Bronchial epithelial cell (primary cell): ENCODE measurements at regions not wholly inside any gene's neighbourhood (a gene's known extent, or its start where the extent isn't known, plus 50 kb on each side); places are given as distances from the start of the nearest gene placed in this dataset.

Source experiments
- DNase-seq: peaks from one replicate; pipeline ENCODE4 v3.0.0-alpha.2; 2010; ENCODE audit warnings: low read depth
- FAIRE-seq: peaks from 2 replicates; lab custom pipeline; 2011; peaks lifted over from hg19 to GRCh38; lab: Jason Lieb, UNC
- H3K27me3 ChIP-seq: 2 replicates; pipeline ENCODE4 v1.5.1; 2011; ENCODE audit warnings: low read length; ENCODE audit not compliant: control insufficient read depth, insufficient read depth
- H3K36me3 ChIP-seq: 2 replicates; pipeline ENCODE4 v1.5.1; 2011; ENCODE audit warnings: low read length; ENCODE audit not compliant: control insufficient read depth, insufficient read depth
- H3K4me3 ChIP-seq: 2 replicates; pipeline ENCODE4 v1.5.1; 2011; ENCODE audit warnings: mild to moderate bottlenecking, low read depth, low read length, control low read depth
- CTCF ChIP-seq: IDR thresholded peaks from 2 replicates; pipeline ENCODE4 v1.5.1; 2011; ENCODE audit warnings: mild to moderate bottlenecking, moderate library complexity, low read length, control low read depth, inconsistent platforms; ENCODE audit not compliant: insufficient read depth, severe bottlenecking

DNA sequence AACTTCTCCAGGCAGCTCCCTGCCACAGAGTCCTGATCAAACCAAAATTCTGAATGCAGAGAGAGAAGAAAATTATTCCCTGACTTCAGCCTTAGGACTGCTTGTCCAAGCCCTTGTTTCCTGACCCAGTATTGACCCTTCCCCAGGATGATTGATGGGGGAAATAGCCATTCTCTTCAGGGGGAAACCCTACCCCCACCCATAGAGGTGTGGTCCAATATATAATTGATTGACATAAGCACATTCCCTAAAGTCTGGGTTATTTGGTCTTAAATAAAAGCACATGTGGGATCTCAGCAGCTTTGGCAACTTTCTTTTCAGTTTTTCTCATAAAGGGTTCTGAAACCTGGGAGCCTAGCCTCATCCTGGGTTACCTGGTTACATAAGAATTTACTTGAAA is 201.2 kb upstream of the DDHD1 start:
- DNase-seq (no peak), FAIRE-seq (peak; percentile 18)
- no peaks in the 10 kb centered on the region for H3K36me3 ChIP-seq
- no peaks in the 10 kb centered on the region for H3K27me3 ChIP-seq
- H3K4me3 ChIP-seq: no peak overlapping the region
- no peak for TF ChIP-seq CTCF

GRCh38 chr14:53350866-53351265 is 197.7 kb upstream of the DDHD1 start:
- H3K4me3 ChIP-seq: no peak overlapping the region
- H3K27me3 ChIP-seq: no peaks in the 10 kb centered on the region
- DNase-seq (no peak), FAIRE-seq (no peak)
- no peaks in the 10 kb centered on the region for H3K36me3 ChIP-seq
- TF ChIP-seq CTCF: no peak

GRCh38 chr14:53350429-53350828 is 197.3 kb upstream of the DDHD1 start:
- Histone ChIP-seq H3K4me3 (no peak overlapping the region), H3K36me3 (no peaks in the 10 kb centered on the region), H3K27me3 (no peaks in the 10 kb centered on the region)
- FAIRE-seq (no peak), DNase-seq (no peak)
- no peak for TF ChIP-seq CTCF

GRCh38 chr14:53346988-53347387 is 193.9 kb upstream of the DDHD1 start:
- no peak for FAIRE-seq
- no peak for TF ChIP-seq CTCF
- H3K27me3 ChIP-seq: no peaks in the 10 kb centered on the region
- no peak for DNase-seq
- H3K4me3 ChIP-seq: no peak overlapping the region
- no peaks in the 10 kb centered on the region for H3K36me3 ChIP-seq

DNA sequence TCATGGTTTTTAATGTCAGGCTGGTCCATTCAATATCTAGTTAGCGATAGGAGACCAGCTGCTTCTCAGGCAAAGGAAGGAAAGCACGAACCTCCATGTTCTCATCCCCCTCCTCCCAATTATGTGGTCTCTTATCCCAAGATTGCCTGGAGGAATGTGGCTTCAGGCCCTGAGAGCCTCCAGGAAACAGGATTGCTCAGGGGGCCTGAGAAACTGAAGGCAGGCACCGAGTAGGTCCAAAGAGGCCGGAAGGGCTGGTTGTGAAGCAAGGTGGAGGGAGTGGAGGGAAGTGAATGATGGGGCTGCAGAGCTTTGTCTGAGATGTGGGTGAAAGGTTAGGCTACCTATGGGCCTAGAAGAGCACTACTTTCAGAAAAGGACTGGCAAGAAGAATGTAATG is 188.2 kb upstream of the DDHD1 start:
- Histone ChIP-seq H3K36me3 (no peaks in the 10 kb centered on the region), H3K27me3 (no peaks in the 10 kb centered on the region), H3K4me3 (no peak overlapping the region)
- DNase-seq (no peak), FAIRE-seq (no peak)
- TF ChIP-seq CTCF: no peak

GRCh38 chr14:53338192-53338591 is 185.1 kb upstream of the DDHD1 start:
- DNase-seq: no peak
- Histone ChIP-seq H3K36me3 (no peaks in the 10 kb centered on the region), H3K4me3 (no peak overlapping the region), H3K27me3 (no peaks in the 10 kb centered on the region)
- no peak for TF ChIP-seq CTCF
- FAIRE-seq: no peak
